ENCODE measurements at regions not wholly inside any gene's neighbourhood (a gene's known extent, or its start where the extent isn't known, plus 50 kb on each side); places are given as distances from the start of the nearest gene placed in this dataset.

DNA sequence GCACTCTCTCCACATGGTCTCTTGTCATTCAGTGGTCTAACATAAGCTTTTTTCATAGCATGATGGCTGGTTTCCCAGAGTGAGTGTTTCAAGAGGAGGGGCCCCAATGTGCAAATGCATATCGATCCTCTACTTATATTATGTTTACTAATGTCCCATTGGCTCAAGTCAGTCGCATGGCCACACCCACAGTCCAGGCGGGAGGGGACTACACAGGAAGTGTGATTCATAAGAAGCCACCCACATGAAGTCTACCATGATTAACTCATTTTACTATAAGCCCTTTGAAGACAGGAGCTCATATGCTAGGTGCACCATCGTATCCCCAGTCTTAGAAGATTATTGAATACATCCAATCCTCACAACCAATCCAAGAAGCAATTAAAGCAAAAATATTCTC lies 89.5 kb upstream of the ISX start:
- Histone ChIP-seq H3K9ac (ENCODE audit: control insufficient read depth, extremely low read depth, insufficient read depth, low read length) (no peak overlapping the region), H3K9me1 (ENCODE audit: control insufficient read depth, extremely low read depth, insufficient read depth, low read length) (no peaks in the 10 kb centered on the region), H3K36me3 (ENCODE audit: control insufficient read depth in 2 of 2, extremely low read depth in 1 of 2, insufficient read depth in 2 of 2, low read length in 2 of 2) (no peaks in the 10 kb centered on the region), H3K79me2 (ENCODE audit: control insufficient read depth, insufficient read depth, low read length) (no peaks in the 10 kb centered on the region), H3K4me1 (ENCODE audit: control insufficient read depth, extremely low read depth, insufficient read depth, low read length) (no peaks in the 10 kb centered on the region), H3K9me3 (ENCODE audit: control insufficient read depth, low read depth, low read length) (no peaks in the 10 kb centered on the region), H4K20me1 (ENCODE audit: control insufficient read depth, extremely low read depth, insufficient read depth, low read length) (no peaks in the 10 kb centered on the region), H3K27me3 (ENCODE audit: control insufficient read depth, extremely low read depth, insufficient read depth, low read length) (no peaks in the 10 kb centered on the region), H3K27ac (ENCODE audit: control insufficient read depth, insufficient read depth, low read length) (no peak overlapping the region), H3K4me3 (ENCODE audit: control insufficient read depth in 2 of 3, extremely low read depth in 1 of 3, insufficient read depth in 2 of 3, low read depth in 1 of 3, low read length in 3 of 3) (no peak overlapping the region), H2AFZ (ENCODE audit: control insufficient read depth, low read length) (no peak overlapping the region), H3K4me2 (ENCODE audit: control insufficient read depth, extremely low read depth, insufficient read depth, low read depth, low read length) (no peak overlapping the region)
- DNase-seq (ENCODE audit: low read depth, low spot score) (no peak), FAIRE-seq (no peak)
- TF ChIP-seq EZH2 (IDR thresholded peaks at IDR 0.05; ENCODE audit: low read length), result no peak
- TF ChIP-seq, protein P1, sequence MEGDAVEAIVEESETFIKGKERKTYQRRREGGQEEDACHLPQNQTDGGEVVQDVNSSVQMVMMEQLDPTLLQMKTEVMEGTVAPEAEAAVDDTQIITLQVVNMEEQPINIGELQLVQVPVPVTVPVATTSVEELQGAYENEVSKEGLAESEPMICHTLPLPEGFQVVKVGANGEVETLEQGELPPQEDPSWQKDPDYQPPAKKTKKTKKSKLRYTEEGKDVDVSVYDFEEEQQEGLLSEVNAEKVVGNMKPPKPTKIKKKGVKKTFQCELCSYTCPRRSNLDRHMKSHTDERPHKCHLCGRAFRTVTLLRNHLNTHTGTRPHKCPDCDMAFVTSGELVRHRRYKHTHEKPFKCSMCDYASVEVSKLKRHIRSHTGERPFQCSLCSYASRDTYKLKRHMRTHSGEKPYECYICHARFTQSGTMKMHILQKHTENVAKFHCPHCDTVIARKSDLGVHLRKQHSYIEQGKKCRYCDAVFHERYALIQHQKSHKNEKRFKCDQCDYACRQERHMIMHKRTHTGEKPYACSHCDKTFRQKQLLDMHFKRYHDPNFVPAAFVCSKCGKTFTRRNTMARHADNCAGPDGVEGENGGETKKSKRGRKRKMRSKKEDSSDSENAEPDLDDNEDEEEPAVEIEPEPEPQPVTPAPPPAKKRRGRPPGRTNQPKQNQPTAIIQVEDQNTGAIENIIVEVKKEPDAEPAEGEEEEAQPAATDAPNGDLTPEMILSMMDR (optimal IDR thresholded peaks at IDR 0.05 in 1 of 3, IDR thresholded peaks at IDR 0.05 in 1 of 3, conservative IDR thresholded peaks at IDR 0.05 in 1 of 3; ENCODE audit: extremely low read depth in 1 of 3, insufficient read depth in 2 of 3, low read length in 3 of 3), result no peak
- dilution Hi-C loops (cut with MboI; ENCODE audit: extremely low pct_ligation_motif_present, low sequenced_read_pairs), result no loop called here

DNA sequence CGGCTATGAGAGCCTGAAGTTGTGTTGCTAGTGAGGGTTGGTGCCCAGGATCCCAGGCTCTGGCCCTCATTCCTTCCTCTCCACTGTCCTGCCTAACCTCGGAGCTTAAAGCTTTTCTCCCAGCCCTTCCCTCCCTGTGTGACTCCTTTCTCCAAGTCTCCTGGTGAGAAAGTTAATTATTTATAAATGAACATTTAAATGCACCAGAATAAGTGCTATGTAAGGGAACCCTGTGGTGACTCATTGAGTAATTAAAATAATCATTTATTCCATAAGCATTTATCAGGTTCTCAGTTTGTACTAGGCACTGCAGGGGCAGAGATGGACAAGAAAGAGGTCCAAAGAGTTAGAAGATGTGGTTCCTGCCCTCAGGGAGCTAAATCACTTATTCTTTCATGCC lies 89.1 kb upstream of the ISX start:
- Histone ChIP-seq H3K9me1 (ENCODE audit: control insufficient read depth, extremely low read depth, insufficient read depth, low read length) (no peaks in the 10 kb centered on the region), H4K20me1 (ENCODE audit: control insufficient read depth, extremely low read depth, insufficient read depth, low read length) (no peaks in the 10 kb centered on the region), H3K9me3 (ENCODE audit: control insufficient read depth, low read depth, low read length) (no peaks in the 10 kb centered on the region), H3K9ac (ENCODE audit: control insufficient read depth, extremely low read depth, insufficient read depth, low read length) (no peak overlapping the region), H3K27ac (ENCODE audit: control insufficient read depth, insufficient read depth, low read length) (no peak overlapping the region), H3K27me3 (ENCODE audit: control insufficient read depth, extremely low read depth, insufficient read depth, low read length) (no peaks in the 10 kb centered on the region), H3K4me3 (ENCODE audit: control insufficient read depth in 2 of 3, extremely low read depth in 1 of 3, insufficient read depth in 2 of 3, low read depth in 1 of 3, low read length in 3 of 3) (no peak overlapping the region), H2AFZ (ENCODE audit: control insufficient read depth, low read length) (no peak overlapping the region), H3K36me3 (ENCODE audit: control insufficient read depth in 2 of 2, extremely low read depth in 1 of 2, insufficient read depth in 2 of 2, low read length in 2 of 2) (no peaks in the 10 kb centered on the region), H3K79me2 (ENCODE audit: control insufficient read depth, insufficient read depth, low read length) (no peaks in the 10 kb centered on the region), H3K4me2 (ENCODE audit: control insufficient read depth, extremely low read depth, insufficient read depth, low read depth, low read length) (no peak overlapping the region), H3K4me1 (ENCODE audit: control insufficient read depth, extremely low read depth, insufficient read depth, low read length) (no peaks in the 10 kb centered on the region)
- no peak for FAIRE-seq
- TF ChIP-seq EZH2 (IDR thresholded peaks at IDR 0.05; ENCODE audit: low read length), result no peak
- TF ChIP-seq, protein P1 (optimal IDR thresholded peaks at IDR 0.05 in 1 of 3, IDR thresholded peaks at IDR 0.05 in 1 of 3, conservative IDR thresholded peaks at IDR 0.05 in 1 of 3; ENCODE audit: extremely low read depth in 1 of 3, insufficient read depth in 2 of 3, low read length in 3 of 3), result no peak
- dilution Hi-C loops (cut with MboI; ENCODE audit: extremely low pct_ligation_motif_present, low sequenced_read_pairs), result no loop called here
- no peak for DNase-seq (ENCODE audit: low read depth, low spot score)

All from keratinocyte (primary cell).